ENCODE measurements at regions not wholly inside any gene's neighbourhood (a gene's known extent, or its start where the extent isn't known, plus 50 kb on each side); places are given as distances from the start of the nearest gene placed in this dataset.
"Not testable (repeated sequence)": the region's sequence is repeated elsewhere in the genome, so short reads cannot be mapped to it uniquely, and the experiment has no call there.

GRCh38 chr13:109318945-109319590 is 467.3 kb downstream of the IRS2 start:
- no peak overlapping the region for H3K4me3 ChIP-seq
- in situ Hi-C loops (cut with MboI): no loop called here

GRCh38 chr13:109315481-109315880 is 470.9 kb downstream of the IRS2 start:
- H3K27me3 ChIP-seq (replicated peaks; ENCODE audit: insufficient read depth): no peaks in the 10 kb centered on the region; the same call in 1 of the 2 replicates
- TF ChIP-seq EZH2phosphoT487 (IDR thresholded peaks at IDR 0.05; ENCODE audit: insufficient read depth, low read depth): no peak
- TF ChIP-seq EZH2 (IDR thresholded peaks at IDR 0.05; ENCODE audit: insufficient read depth, poor library complexity, severe bottlenecking): no peak
- H3K4me3 ChIP-seq: no peak overlapping the region
- 65% methylated on average over 4 of the region's 4 CpGs for WGBS, 2 experiments (ENCODE audit: low coverage in 1 of 2, low lambda C conversion rate in 2 of 2, missing lambda C conversion rate in 2 of 2)
- H3K27ac ChIP-seq: no peak overlapping the region
- H3F3A ChIP-seq (ENCODE audit: insufficient read depth): no peaks in the 10 kb centered on the region
- H3K9ac ChIP-seq: no peak overlapping the region
- no peak overlapping the region for H2AFZ ChIP-seq
- no peaks in the 10 kb centered on the region for H3K79me2 ChIP-seq (ENCODE audit: insufficient read depth)
- no peaks in the 10 kb centered on the region for H3K4me1 ChIP-seq (ENCODE audit: insufficient read depth)
- no peaks in the 10 kb centered on the region for H3K9me2 ChIP-seq (ENCODE audit: insufficient read depth)
- no peaks in the 10 kb centered on the region for H4K20me1 ChIP-seq (ENCODE audit: insufficient read depth)
- in situ Hi-C loops (cut with MboI): no loop called here
- no peaks in the 10 kb centered on the region for H3K9me3 ChIP-seq (ENCODE audit: low read depth)
- no peak overlapping the region for H3K4me2 ChIP-seq (ENCODE audit: unreplicated experiment)
- H3K36me3 ChIP-seq (ENCODE audit: low read depth): no peaks in the 10 kb centered on the region
- no peak for DNase-seq

More at GRCh38 chr13:109318945-109319590, 467.3 kb downstream of the IRS2 start:
- Histone ChIP-seq H3K9ac (no peak overlapping the region), H3K27ac (no peak overlapping the region), H3K36me3 (ENCODE audit: low read depth) (no peaks in the 10 kb centered on the region), H3K27me3 (replicated peaks; ENCODE audit: insufficient read depth) (no peaks in the 10 kb centered on the region; the same call in 1 of the 2 replicates), H4K20me1 (ENCODE audit: insufficient read depth) (no peaks in the 10 kb centered on the region), H3K4me1 (ENCODE audit: insufficient read depth) (no peaks in the 10 kb centered on the region), H3K9me2 (ENCODE audit: insufficient read depth) (no peaks in the 10 kb centered on the region), H3K79me2 (ENCODE audit: insufficient read depth) (no peaks in the 10 kb centered on the region), H3K9me3 (ENCODE audit: low read depth) (no peaks in the 10 kb centered on the region), H3K4me2 (ENCODE audit: unreplicated experiment) (no peak overlapping the region), H2AFZ (no peak overlapping the region), H3F3A (ENCODE audit: insufficient read depth) (no peaks in the 10 kb centered on the region)
- DNase-seq: no peak
- TF ChIP-seq EZH2phosphoT487 (IDR thresholded peaks at IDR 0.05; ENCODE audit: insufficient read depth, low read depth) (no peak), EZH2 (IDR thresholded peaks at IDR 0.05; ENCODE audit: insufficient read depth, poor library complexity, severe bottlenecking) (no peak)
- 68 to 79% methylated on average over 13 to 22 of the region's 23 CpGs for WGBS, 2 experiments (ENCODE audit: low coverage in 1 of 2, low lambda C conversion rate in 2 of 2, missing lambda C conversion rate in 2 of 2)

- TF ChIP-seq EZH2phosphoT487 (IDR thresholded peaks at IDR 0.05; ENCODE audit: insufficient read depth, low read depth) (no peak), EZH2 (IDR thresholded peaks at IDR 0.05; ENCODE audit: insufficient read depth, poor library complexity, severe bottlenecking) (no peak)
- Histone ChIP-seq H3K9ac (no peak overlapping the region), H3K36me3 (ENCODE audit: low read depth) (no peaks in the 10 kb centered on the region), H3K4me1 (ENCODE audit: insufficient read depth) (no peaks in the 10 kb centered on the region), H3K4me2 (ENCODE audit: unreplicated experiment) (no peak overlapping the region), H3K79me2 (ENCODE audit: insufficient read depth) (no peaks in the 10 kb centered on the region), H3K9me3 (ENCODE audit: low read depth) (no peaks in the 10 kb centered on the region), H2AFZ (no peak overlapping the region), H3K4me3 (no peak overlapping the region), H3K27me3 (replicated peaks; ENCODE audit: insufficient read depth) (no peaks in the 10 kb centered on the region; the same call in 1 of the 2 replicates), H4K20me1 (ENCODE audit: insufficient read depth) (no peaks in the 10 kb centered on the region), H3F3A (ENCODE audit: insufficient read depth) (no peaks in the 10 kb centered on the region), H3K9me2 (ENCODE audit: insufficient read depth) (no peaks in the 10 kb centered on the region), H3K27ac (no peak overlapping the region)
- 23 to 27% methylated on average over 5 of the region's 5 CpGs for WGBS, 2 experiments (ENCODE audit: low coverage in 1 of 2, low lambda C conversion rate in 2 of 2, missing lambda C conversion rate in 2 of 2)
- in situ Hi-C loops (cut with MboI): no loop called here
- no peak for DNase-seq
These were observed 472.3 kb downstream of the IRS2 start for GRCh38 chr13:109314101-109314500.

GRCh38 chr13:109312399-109312798 is 474.0 kb downstream of the IRS2 start:
- no peaks in the 10 kb centered on the region for H3F3A ChIP-seq (ENCODE audit: insufficient read depth)
- no peaks in the 10 kb centered on the region; the same call in 1 of the 2 replicates for H3K27me3 ChIP-seq (replicated peaks; ENCODE audit: insufficient read depth)
- no peaks in the 10 kb centered on the region for H3K9me3 ChIP-seq (ENCODE audit: low read depth)
- H3K9me2 ChIP-seq (ENCODE audit: insufficient read depth): no peaks in the 10 kb centered on the region
- no peak for TF ChIP-seq EZH2phosphoT487 (IDR thresholded peaks at IDR 0.05; ENCODE audit: insufficient read depth, low read depth)
- no peak for TF ChIP-seq EZH2 (IDR thresholded peaks at IDR 0.05; ENCODE audit: insufficient read depth, poor library complexity, severe bottlenecking)
- H3K79me2 ChIP-seq (ENCODE audit: insufficient read depth): no peaks in the 10 kb centered on the region
- no peak overlapping the region for H3K4me3 ChIP-seq
- H3K36me3 ChIP-seq (ENCODE audit: low read depth): no peaks in the 10 kb centered on the region
- no peak overlapping the region for H2AFZ ChIP-seq
- in situ Hi-C loops (cut with MboI): no loop called here
- no peaks in the 10 kb centered on the region for H4K20me1 ChIP-seq (ENCODE audit: insufficient read depth)
- H3K4me1 ChIP-seq (ENCODE audit: insufficient read depth): no peaks in the 10 kb centered on the region
- H3K27ac ChIP-seq: no peak overlapping the region
- no peak for DNase-seq
- no peak overlapping the region for H3K9ac ChIP-seq
- no peak overlapping the region for H3K4me2 ChIP-seq (ENCODE audit: unreplicated experiment)

GRCh38 chr13:109311431-109311976 is 474.9 kb downstream of the IRS2 start:
- H3K9me2 ChIP-seq (ENCODE audit: insufficient read depth); in situ Hi-C loops (cut with MboI); H3K4me2 ChIP-seq (ENCODE audit: unreplicated experiment); H3K36me3 ChIP-seq (ENCODE audit: low read depth); H3K9ac ChIP-seq; DNase-seq; H4K20me1 ChIP-seq (ENCODE audit: insufficient read depth); H3K27ac ChIP-seq; H2AFZ ChIP-seq; H3F3A ChIP-seq (ENCODE audit: insufficient read depth); H3K9me3 ChIP-seq (ENCODE audit: low read depth); H3K4me3 ChIP-seq; H3K27me3 ChIP-seq (replicated peaks; ENCODE audit: insufficient read depth); H3K4me1 ChIP-seq (ENCODE audit: insufficient read depth); H3K79me2 ChIP-seq (ENCODE audit: insufficient read depth): not testable (repeated sequence)
- 73 to 79% methylated on average over 4 to 25 of the region's 33 CpGs for WGBS, 2 experiments (ENCODE audit: low coverage in 1 of 2, low lambda C conversion rate in 2 of 2, missing lambda C conversion rate in 2 of 2)
